H9 (cell line): ENCODE measurements at regions not wholly inside any gene's neighbourhood (a gene's known extent, or its start where the extent isn't known, plus 50 kb on each side); places are given as distances from the start of the nearest gene placed in this dataset.

Experiments
- DNase-seq: peaks from one replicate; pipeline ENCODE4 v3.0.0-alpha.2; 2017
- H2AFZ ChIP-seq: one replicate; pipeline ENCODE4 v1.6.1; 2013; ENCODE audit warnings: mild to moderate bottlenecking, low read length, control low read depth, moderate library complexity
- H2AK5ac ChIP-seq: 2 replicates; pipeline ENCODE4 v1.6.1; 2013; ENCODE audit warnings: low read length, control low read depth, mixed read lengths; ENCODE audit not compliant: insufficient read length
- H2BK120ac ChIP-seq: one replicate; pipeline ENCODE4 v1.6.1; 2013; ENCODE audit warnings: low read depth, mild to moderate bottlenecking, low read length, control low read depth, inconsistent platforms; ENCODE audit not compliant: poor library complexity, severe bottlenecking
- H2BK12ac ChIP-seq: 2 replicates; pipeline ENCODE4 v1.6.1; 2013; ENCODE audit warnings: low read length, control low read depth, mixed read lengths, low read depth; ENCODE audit not compliant: insufficient read length
- H2BK15ac ChIP-seq: 2 replicates; pipeline ENCODE4 v1.6.1; 2013; ENCODE audit warnings: low read depth, low read length, control low read depth
- H2BK20ac ChIP-seq: one replicate; pipeline ENCODE4 v1.6.1; 2013; ENCODE audit warnings: low read depth, mild to moderate bottlenecking, low read length, control low read depth, inconsistent platforms; ENCODE audit not compliant: poor library complexity, severe bottlenecking
- H2BK5ac ChIP-seq: 2 replicates; pipeline ENCODE4 v1.6.1; 2013; ENCODE audit warnings: low read length, control low read depth, mixed read lengths; ENCODE audit not compliant: insufficient read length
- H3K14ac ChIP-seq: 2 replicates; pipeline ENCODE4 v1.6.1; 2013; ENCODE audit warnings: low read length, control low read depth; ENCODE audit not compliant: insufficient read depth
- H3K18ac ChIP-seq: 2 replicates; pipeline ENCODE4 v1.6.1; 2013; ENCODE audit warnings: low read depth, mild to moderate bottlenecking, mixed read lengths, low read length, control low read depth; ENCODE audit not compliant: insufficient read length
- H3K23ac ChIP-seq: 2 replicates; pipeline ENCODE4 v1.6.1; 2013; ENCODE audit warnings: low read length, control low read depth, mixed read lengths, low read depth; ENCODE audit not compliant: insufficient read length
- H3K23me2 ChIP-seq: 2 replicates; pipeline ENCODE4 v1.6.1; 2013; ENCODE audit warnings: low read depth, mild to moderate bottlenecking, mixed read lengths, low read length, control low read depth; ENCODE audit not compliant: insufficient read length, poor library complexity, severe bottlenecking
- H3K27ac ChIP-seq: 2 replicates; pipeline ENCODE4 v1.5.1; 2013; ENCODE audit warnings: low read length, control low read depth, mixed read lengths, low read depth; ENCODE audit not compliant: insufficient read length
- H3K27me3 ChIP-seq: 2 replicates; pipeline ENCODE4 v1.6.1; 2013; ENCODE audit warnings: low read length, control low read depth, inconsistent platforms; ENCODE audit not compliant: insufficient read depth
- H3K4ac ChIP-seq: 2 replicates; pipeline ENCODE4 v1.6.1; 2013; ENCODE audit warnings: low read depth, mild to moderate bottlenecking, control low read depth, inconsistent platforms, low read length, moderate library complexity
- H3K4me1 ChIP-seq: 2 replicates; pipeline ENCODE4 v1.6.1; 2013; ENCODE audit warnings: low read length, control low read depth, inconsistent platforms; ENCODE audit not compliant: insufficient read depth
- H3K4me2 ChIP-seq: 2 replicates; pipeline ENCODE4 v1.6.1; 2013; ENCODE audit warnings: low read length, control low read depth, mixed read lengths; ENCODE audit not compliant: insufficient read length, insufficient read depth
- H3K56ac ChIP-seq: 2 replicates; pipeline ENCODE4 v1.6.1; 2013; ENCODE audit warnings: low read depth, mild to moderate bottlenecking, mixed read lengths, low read length, control low read depth; ENCODE audit not compliant: insufficient read length
- H3K79me1 ChIP-seq: 2 replicates; pipeline ENCODE4 v1.6.1; 2013; ENCODE audit warnings: low read depth, mild to moderate bottlenecking, moderate library complexity, low read length, control low read depth, inconsistent platforms; ENCODE audit not compliant: insufficient read depth, poor library complexity, severe bottlenecking
- H3K79me2 ChIP-seq: 2 replicates; pipeline ENCODE4 v1.6.1; 2013; ENCODE audit warnings: low read length, control low read depth, inconsistent platforms; ENCODE audit not compliant: insufficient read depth
- H3K9ac ChIP-seq: 2 replicates; pipeline ENCODE4 v1.6.1; 2013; ENCODE audit warnings: low read length, control low read depth, mixed read lengths; ENCODE audit not compliant: insufficient read length; ENCODE audit errors: extremely low read depth
- H3K9me3 ChIP-seq: one replicate; pipeline ENCODE4 v1.6.1; 2013; ENCODE audit warnings: low read depth, low read length, inconsistent platforms; ENCODE audit not compliant: control insufficient read depth
- H3T11ph ChIP-seq: one replicate; pipeline ENCODE4 v1.6.1; 2013; ENCODE audit warnings: mild to moderate bottlenecking, low read length, control low read depth, inconsistent platforms
- H4K20me1 ChIP-seq: one replicate; pipeline ENCODE4 v1.6.1; 2013; ENCODE audit not compliant: control insufficient read depth, insufficient read length, insufficient read depth
- H4K5ac ChIP-seq: 2 replicates; pipeline ENCODE4 v1.6.1; 2013; ENCODE audit warnings: low read depth, mild to moderate bottlenecking, mixed read lengths, low read length, control low read depth; ENCODE audit not compliant: insufficient read length
- H4K8ac ChIP-seq: replicated peaks from 2 replicates; pipeline ENCODE4 v1.6.1; 2013; ENCODE audit warnings: low read length, control low read depth, mixed read lengths, low read depth; ENCODE audit not compliant: insufficient read length
- H4K91ac ChIP-seq: 2 replicates; pipeline ENCODE4 v1.6.1; 2013; ENCODE audit warnings: low read depth, mild to moderate bottlenecking, moderate library complexity, mixed read lengths, low read length, control low read depth; ENCODE audit not compliant: insufficient read length
- H3K27ac Mint-ChIP-seq, 3 experiments: 2 replicates in 2 of 3; 3 replicates in 1 of 3; pipeline ENCODE4 v1.8.0; 2020 to 2021; ENCODE audit warnings: mixed read lengths in 3 of 3, mild to moderate bottlenecking in 1 of 3, moderate library complexity in 1 of 3
- H3K27me3 Mint-ChIP-seq: 2 replicates; pipeline ENCODE4 v1.8.0; 2021; ENCODE audit warnings: low read depth, mild to moderate bottlenecking, moderate library complexity, mixed read lengths
- H3K36me3 Mint-ChIP-seq, 3 experiments: 2 replicates in 2 of 3; 3 replicates in 1 of 3; pipeline ENCODE4 v1.8.0; 2020 to 2021; ENCODE audit warnings: low read depth in 3 of 3, mixed read lengths in 3 of 3; ENCODE audit not compliant: insufficient read depth in 1 of 3
- H3K4me1 Mint-ChIP-seq, 2 experiments: 2 replicates each; pipeline ENCODE4 v1.8.0; 2020; ENCODE audit warnings: mixed read lengths in 2 of 2
- H3K4me3 Mint-ChIP-seq, 2 experiments: 2 replicates in 1 of 2; 3 replicates in 1 of 2; pipeline ENCODE4 v1.8.0; 2020 to 2021; ENCODE audit warnings: mild to moderate bottlenecking in 2 of 2, mixed read lengths in 2 of 2, moderate library complexity in 1 of 2
- H3K9me3 Mint-ChIP-seq, 2 experiments: 2 replicates in 1 of 2; 3 replicates in 1 of 2; pipeline ENCODE4 v1.8.0; 2020; ENCODE audit warnings: mild to moderate bottlenecking in 2 of 2, mixed read lengths in 2 of 2, moderate library complexity in 1 of 2
- CTCF ChIP-seq: fragments of 200-600 bp; sonication (generic); conservative IDR thresholded peaks from 3 replicates; pipeline ENCODE4 v1.8.0; 2021; ENCODE audit warnings: antibody characterized with exemption, mild to moderate bottlenecking
- WGBS: extraction: QIAGEN DNeasy Blood & Tissue Kit; methylation state at CpG from one replicate; pipeline ENCODE4 v1.1.7; 2013; ENCODE audit warnings: missing lambda C conversion rate, low lambda C conversion rate, mixed read lengths; ENCODE audit not compliant: insufficient read length; ENCODE audit errors: extremely low coverage; 5-methylcytosine and 5-hydroxymethylcytosine counted together

GRCh38 chr5:155989879-155990278, 337.1 kb upstream of the SGCD start:
- no CpG with 5 or more reads among the region's 1 CpG for WGBS
- H3T11ph ChIP-seq = no peak overlapping the region
- no peaks in the 10 kb centered on the region for H4K20me1 ChIP-seq
- H2AK5ac ChIP-seq = no peak overlapping the region
- H2AFZ ChIP-seq = no peak overlapping the region
- no peak overlapping the region for H3K18ac ChIP-seq
- no peaks in the 10 kb centered on the region for H3K27me3 ChIP-seq
- H3K9ac ChIP-seq = no peak overlapping the region
- H3K4me1 ChIP-seq = no peaks in the 10 kb centered on the region
- no peak overlapping the region for H4K5ac ChIP-seq
- no peak overlapping the region for H3K4me2 ChIP-seq
- no peak overlapping the region for H3K56ac ChIP-seq
- H4K8ac ChIP-seq = no peak overlapping the region
- H3K9me3 ChIP-seq = no peaks in the 10 kb centered on the region
- no peak for DNase-seq
- H3K27ac Mint-ChIP-seq = no peak overlapping the region
- no peak overlapping the region for H4K91ac ChIP-seq
- H2BK12ac ChIP-seq = no peak overlapping the region
- H2BK5ac ChIP-seq = no peak overlapping the region
- H3K23ac ChIP-seq = no peak overlapping the region
- H3K27me3 Mint-ChIP-seq = no peaks in the 10 kb centered on the region
- H3K79me1 ChIP-seq = no peaks in the 10 kb centered on the region
- H2BK20ac ChIP-seq = no peak overlapping the region
- no peaks in the 10 kb centered on the region for H3K36me3 Mint-ChIP-seq
- no peak overlapping the region for H2BK15ac ChIP-seq
- no peak overlapping the region for H2BK120ac ChIP-seq
- H3K14ac ChIP-seq = no peak overlapping the region
- no peak overlapping the region for H3K27ac ChIP-seq
- no peak for TF ChIP-seq CTCF
- H3K4me1 Mint-ChIP-seq = no peaks in the 10 kb centered on the region
- no peaks in the 10 kb centered on the region for H3K23me2 ChIP-seq
- no peak overlapping the region for H3K4ac ChIP-seq
- H3K4me3 Mint-ChIP-seq = no peak overlapping the region
- no peaks in the 10 kb centered on the region for H3K9me3 Mint-ChIP-seq
- no peaks in the 10 kb centered on the region for H3K79me2 ChIP-seq
